Spinal cord (tissue), 9 donors: ENCODE measurements at regions not wholly inside any gene's neighbourhood (a gene's known extent, or its start where the extent isn't known, plus 50 kb on each side); places are given as distances from the start of the nearest gene placed in this dataset.

Source experiments
- DNase-seq, 6 donors: peaks; one replicate each; pipeline versions ENCODE4 v3.0.0 to v3.0.0-alpha.2; 2013 to 2015; ENCODE audit warnings: low spot score in 6 of 6, low read depth in 4 of 6
- H3K27ac ChIP-seq: one replicate; pipeline ENCODE4 v1.5.1; 2013; ENCODE audit warnings: low read depth, low read length, control low read depth
- H3K27me3 ChIP-seq: one replicate; pipeline ENCODE4 v1.6.1; 2013; ENCODE audit warnings: low read length; ENCODE audit not compliant: control insufficient read depth, insufficient read depth
- H3K36me3 ChIP-seq: one replicate; pipeline ENCODE4 v1.6.1; 2013; ENCODE audit warnings: low read length; ENCODE audit not compliant: control insufficient read depth, insufficient read depth
- H3K4me1 ChIP-seq: one replicate; pipeline ENCODE4 v1.6.1; 2013; ENCODE audit warnings: low read length; ENCODE audit not compliant: control insufficient read depth, insufficient read depth
- H3K4me3 ChIP-seq: one replicate; pipeline ENCODE4 v1.5.1; 2013; ENCODE audit warnings: low read depth, low read length, control low read depth
- H3K9me3 ChIP-seq: one replicate; pipeline ENCODE4 v1.6.1; 2013; ENCODE audit warnings: low read length; ENCODE audit not compliant: control insufficient read depth, insufficient read depth
- WGBS: methylation state at CpG from one replicate; pipeline ENCODE4 v1.1.5; 2013; ENCODE audit warnings: missing lambda C conversion rate; ENCODE audit not compliant: insufficient coverage; 5-methylcytosine and 5-hydroxymethylcytosine counted together
- donor health status: healthy.

DNA sequence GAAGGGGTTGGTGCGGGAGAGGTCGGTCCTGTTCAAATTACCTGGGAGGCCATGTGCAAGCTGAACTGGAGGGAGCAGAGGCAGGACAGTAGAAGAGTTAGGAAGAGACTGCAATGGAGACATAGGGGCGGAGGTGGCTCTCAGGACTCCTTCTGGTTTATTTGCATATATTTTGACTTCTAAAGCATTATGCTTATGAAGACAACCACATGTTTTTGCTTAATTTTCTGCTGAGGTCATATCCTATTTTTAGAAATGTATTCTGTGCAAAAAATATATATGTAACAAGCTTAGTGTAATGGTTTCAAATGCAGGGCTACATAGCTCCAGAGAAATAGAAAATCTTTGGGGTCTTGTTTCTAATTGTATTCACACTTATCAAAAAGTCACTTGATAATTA is 137.0 kb upstream of the MDM1 start:
- no peaks in the 10 kb centered on the region for H3K36me3 ChIP-seq
- H3K4me3 ChIP-seq, result no peak overlapping the region
- H3K27ac ChIP-seq, result no peak overlapping the region
- no peaks in the 10 kb centered on the region for H3K9me3 ChIP-seq
- H3K4me1 ChIP-seq, result no peaks in the 10 kb centered on the region
- H3K27me3 ChIP-seq, result no peaks in the 10 kb centered on the region
- DNase-seq, result no peak
- 80% methylated on average over 2 of the region's 3 CpGs for WGBS

DNA sequence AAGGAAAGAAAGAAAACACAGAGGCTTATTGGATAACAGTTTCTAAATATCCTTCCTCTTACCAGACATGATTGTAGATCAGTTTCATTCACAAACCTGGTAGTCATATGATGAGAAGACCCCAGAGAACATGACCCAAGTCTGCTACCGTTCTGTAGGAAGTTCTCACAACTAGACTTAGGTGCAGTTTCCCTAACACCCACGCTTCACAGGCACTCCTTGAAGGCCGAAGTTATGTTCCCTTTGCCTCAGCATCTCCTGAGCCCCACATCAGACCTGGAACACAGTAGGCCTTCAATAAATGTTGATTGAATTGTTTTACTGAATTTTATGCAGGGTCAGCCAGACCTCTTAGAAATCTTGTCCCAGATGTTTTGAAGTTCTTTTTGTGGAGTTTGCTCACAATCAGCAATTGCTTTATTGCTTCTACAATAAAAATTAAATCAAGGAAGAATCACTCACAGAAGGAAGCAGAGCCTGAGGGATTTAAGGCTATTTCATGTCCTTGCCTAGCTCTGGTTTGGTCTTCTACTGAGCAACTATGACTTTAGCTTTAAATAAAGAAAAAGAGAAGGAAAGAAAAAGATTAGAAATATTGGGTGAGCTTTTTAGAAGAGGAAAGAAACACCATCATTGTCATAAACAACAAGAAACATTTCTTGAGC is 138.6 kb upstream of the MDM1 start:
- Histone ChIP-seq H3K27me3 (no peaks in the 10 kb centered on the region), H3K4me3 (no peak overlapping the region), H3K9me3 (no peaks in the 10 kb centered on the region), H3K27ac (no peak overlapping the region), H3K36me3 (no peaks in the 10 kb centered on the region), H3K4me1 (no peaks in the 10 kb centered on the region)
- no peak for DNase-seq
- 100% methylated on average over 2 of the region's 3 CpGs for whole genome bisulfite sequencing

- WGBS, result 83% methylated on average over 3 of the region's 5 CpGs
- no peaks in the 10 kb centered on the region for H3K9me3 ChIP-seq
- no peaks in the 10 kb centered on the region for H3K4me1 ChIP-seq
- no peak overlapping the region for H3K27ac ChIP-seq
- H3K27me3 ChIP-seq, result no peaks in the 10 kb centered on the region
- no peak overlapping the region for H3K4me3 ChIP-seq
- no peak for DNase-seq
- H3K36me3 ChIP-seq, result no peaks in the 10 kb centered on the region
Measured at GRCh38 chr12:68474467-68475204, 136.1 kb upstream of the RAP1B start.

- Histone ChIP-seq H3K9me3 (no peaks in the 10 kb centered on the region), H3K27ac (no peak overlapping the region), H3K4me1 (no peaks in the 10 kb centered on the region), H3K27me3 (no peaks in the 10 kb centered on the region), H3K4me3 (no peak overlapping the region), H3K36me3 (no peaks in the 10 kb centered on the region)
- 100% methylated on average over 2 of the region's 2 CpGs for WGBS
- DNase-seq, result no peak
Measured at GRCh38 chr12:68476794-68477193, 133.9 kb upstream of the RAP1B start.

GRCh38 chr12:68477261-68477772 is 133.4 kb upstream of the RAP1B start:
- no peak overlapping the region for H3K4me3 ChIP-seq
- H3K27ac ChIP-seq, result no peak overlapping the region
- WGBS, result 100% methylated on average over 3 of the region's 3 CpGs

DNA sequence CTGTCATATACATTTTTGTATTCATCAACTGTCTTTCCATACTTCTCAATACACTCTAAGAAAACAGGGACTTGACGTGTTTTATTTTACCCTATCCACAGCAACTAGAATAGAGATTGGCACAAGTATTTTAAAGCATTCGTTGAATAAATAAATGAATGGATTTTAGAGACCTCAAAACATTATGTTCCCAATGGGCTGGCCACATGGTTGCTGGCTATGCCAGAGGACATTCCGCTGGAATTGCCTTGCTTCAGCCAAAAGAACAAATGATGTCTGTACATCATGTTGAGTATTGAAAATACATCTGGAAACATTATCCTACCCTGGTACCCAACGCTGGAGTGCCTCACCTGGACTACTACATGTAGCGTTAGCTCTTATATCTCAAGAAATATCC is 132.8 kb upstream of the RAP1B start:
- Histone ChIP-seq H3K9me3 (no peaks in the 10 kb centered on the region), H3K4me3 (no peak overlapping the region), H3K27ac (no peak overlapping the region), H3K36me3 (no peaks in the 10 kb centered on the region), H3K4me1 (no peaks in the 10 kb centered on the region), H3K27me3 (no peaks in the 10 kb centered on the region)
- WGBS, result no CpG with 5 or more reads among the region's 5 CpGs
- DNase-seq, result no peak

More at GRCh38 chr12:68477261-68477772, 133.4 kb upstream of the RAP1B start:
- Histone ChIP-seq H3K9me3 (no peaks in the 10 kb centered on the region), H3K27me3 (no peaks in the 10 kb centered on the region), H3K36me3 (no peaks in the 10 kb centered on the region), H3K4me1 (no peaks in the 10 kb centered on the region)
- DNase-seq, result no peak

GRCh38 chr12:68478516-68479260 is 132.0 kb upstream of the RAP1B start:
- no peaks in the 10 kb centered on the region for H3K9me3 ChIP-seq
- H3K27me3 ChIP-seq, result no peaks in the 10 kb centered on the region
- no peak overlapping the region for H3K4me3 ChIP-seq
- no peaks in the 10 kb centered on the region for H3K36me3 ChIP-seq
- no peaks in the 10 kb centered on the region for H3K4me1 ChIP-seq
- DNase-seq, result no peak
- H3K27ac ChIP-seq, result no peak overlapping the region
- WGBS, result no CpG with 5 or more reads among the region's 1 CpG

DNA sequence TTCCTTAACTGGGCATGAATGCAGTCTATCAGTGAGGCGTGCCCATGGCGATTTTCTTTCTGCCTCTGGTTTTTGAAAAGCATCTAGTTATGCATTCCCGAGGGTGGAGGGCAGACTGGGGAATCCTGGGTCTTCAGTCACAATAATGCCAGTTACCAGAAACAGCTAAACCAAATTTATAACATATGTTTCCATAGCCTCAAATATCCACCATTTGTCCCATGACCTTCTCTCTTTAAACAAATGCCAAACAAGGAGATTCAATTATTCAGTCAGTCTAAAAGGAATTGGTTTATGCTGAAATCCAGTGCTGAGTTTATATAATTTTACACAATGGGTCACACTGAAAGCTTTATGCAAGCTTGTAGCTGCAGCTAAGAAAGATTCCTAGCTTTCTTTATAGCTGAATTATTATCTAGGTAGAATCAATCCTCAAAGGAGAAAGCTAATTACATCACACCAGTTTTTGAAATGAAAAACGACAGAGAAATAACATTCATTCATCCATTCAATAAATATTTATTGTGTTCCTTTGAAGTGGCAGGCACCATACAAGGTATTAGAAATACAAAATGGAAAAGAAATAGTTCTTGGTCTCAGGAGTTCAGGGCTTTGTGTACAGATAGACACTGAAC is 131.3 kb upstream of the RAP1B start:
- Histone ChIP-seq H3K27ac (no peak overlapping the region), H3K4me3 (no peak overlapping the region), H3K4me1 (no peaks in the 10 kb centered on the region), H3K27me3 (no peaks in the 10 kb centered on the region), H3K9me3 (no peaks in the 10 kb centered on the region), H3K36me3 (no peaks in the 10 kb centered on the region)
- DNase-seq, result peak in 1 of 6 donors; percentile 65
- WGBS, result 62% methylated on average over 2 of the region's 4 CpGs

DNA sequence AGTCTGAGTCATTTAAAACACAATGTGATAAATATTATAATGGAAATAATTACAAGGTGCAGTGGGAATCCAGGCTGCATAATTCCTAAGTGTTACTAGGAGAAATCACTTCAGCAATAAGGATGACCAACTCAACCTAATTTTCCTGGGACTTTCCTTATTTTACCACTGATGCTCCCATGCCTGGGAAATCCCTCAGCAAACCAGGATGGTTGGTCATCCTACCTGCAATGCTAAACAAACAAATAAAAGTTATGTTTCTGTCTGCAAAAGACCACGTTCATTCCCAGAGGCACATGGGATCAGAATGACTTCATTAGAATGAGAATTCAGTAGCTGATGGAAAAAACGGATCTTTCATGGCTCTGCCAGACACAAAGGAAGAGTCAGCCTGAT is 130.8 kb upstream of the RAP1B start:
- H3K4me1 ChIP-seq, result no peaks in the 10 kb centered on the region
- DNase-seq, result peak in 1 of 6 donors; percentile 12
- H3K9me3 ChIP-seq, result no peaks in the 10 kb centered on the region
- H3K27me3 ChIP-seq, result no peaks in the 10 kb centered on the region
- 7% methylated on average over 2 of the region's 2 CpGs for WGBS
- H3K36me3 ChIP-seq, result no peaks in the 10 kb centered on the region
- no peak overlapping the region for H3K4me3 ChIP-seq
- H3K27ac ChIP-seq, result no peak overlapping the region
